ENCODE measurements at regions not wholly inside any gene's neighbourhood (a gene's known extent, or its start where the extent isn't known, plus 50 kb on each side); places are given as distances from the start of the nearest gene placed in this dataset.

DNA sequence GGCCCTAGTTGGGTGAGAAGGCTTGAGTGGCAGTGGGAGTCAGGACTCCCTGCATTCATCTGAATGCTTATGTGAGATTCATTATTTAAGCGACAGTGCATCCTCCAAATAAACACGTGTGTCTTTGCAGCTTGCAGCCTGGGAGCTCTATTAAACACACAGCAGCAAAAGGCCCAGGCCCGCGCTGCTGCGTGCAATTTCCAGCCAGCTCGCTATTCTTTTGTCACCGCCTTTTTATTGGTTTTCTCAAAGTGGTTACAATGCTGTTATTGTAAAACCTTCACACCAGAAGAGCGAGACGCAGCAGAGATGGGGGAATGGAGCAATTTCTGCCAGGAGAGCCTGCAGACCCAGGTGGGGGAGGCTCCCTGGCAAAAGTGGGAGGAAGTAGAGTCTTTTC, 252.5 kb downstream of the BCOR start:
- Histone ChIP-seq H3K4me1 (ENCODE audit: low read depth, poor library complexity, severe bottlenecking) (peaks cover 4% of the 10 kb centered on the region), H3K4me3 (IDR thresholded peaks at IDR 0.05; ENCODE audit: insufficient read depth, low read depth, low read length) (no peak overlapping the region), H3K79me2 (ENCODE audit: insufficient read depth, low read depth) (no peaks in the 10 kb centered on the region), H3K4me2 (no peak overlapping the region), H3K9ac (no peak overlapping the region), H2AFZ (ENCODE audit: low read depth) (no peak overlapping the region), H3K36me3 (ENCODE audit: insufficient read depth) (no peaks in the 10 kb centered on the region), H3K27me3 (ENCODE audit: insufficient read depth, low read depth) (no peaks in the 10 kb centered on the region), H4K20me1 (ENCODE audit: insufficient read depth) (no peaks in the 10 kb centered on the region), H3K27ac (no peak overlapping the region)
- TF ChIP-seq, protein P1, sequence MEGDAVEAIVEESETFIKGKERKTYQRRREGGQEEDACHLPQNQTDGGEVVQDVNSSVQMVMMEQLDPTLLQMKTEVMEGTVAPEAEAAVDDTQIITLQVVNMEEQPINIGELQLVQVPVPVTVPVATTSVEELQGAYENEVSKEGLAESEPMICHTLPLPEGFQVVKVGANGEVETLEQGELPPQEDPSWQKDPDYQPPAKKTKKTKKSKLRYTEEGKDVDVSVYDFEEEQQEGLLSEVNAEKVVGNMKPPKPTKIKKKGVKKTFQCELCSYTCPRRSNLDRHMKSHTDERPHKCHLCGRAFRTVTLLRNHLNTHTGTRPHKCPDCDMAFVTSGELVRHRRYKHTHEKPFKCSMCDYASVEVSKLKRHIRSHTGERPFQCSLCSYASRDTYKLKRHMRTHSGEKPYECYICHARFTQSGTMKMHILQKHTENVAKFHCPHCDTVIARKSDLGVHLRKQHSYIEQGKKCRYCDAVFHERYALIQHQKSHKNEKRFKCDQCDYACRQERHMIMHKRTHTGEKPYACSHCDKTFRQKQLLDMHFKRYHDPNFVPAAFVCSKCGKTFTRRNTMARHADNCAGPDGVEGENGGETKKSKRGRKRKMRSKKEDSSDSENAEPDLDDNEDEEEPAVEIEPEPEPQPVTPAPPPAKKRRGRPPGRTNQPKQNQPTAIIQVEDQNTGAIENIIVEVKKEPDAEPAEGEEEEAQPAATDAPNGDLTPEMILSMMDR (conservative IDR thresholded peaks at IDR 0.05; ENCODE audit: low read depth, low read length): no peak

DNA sequence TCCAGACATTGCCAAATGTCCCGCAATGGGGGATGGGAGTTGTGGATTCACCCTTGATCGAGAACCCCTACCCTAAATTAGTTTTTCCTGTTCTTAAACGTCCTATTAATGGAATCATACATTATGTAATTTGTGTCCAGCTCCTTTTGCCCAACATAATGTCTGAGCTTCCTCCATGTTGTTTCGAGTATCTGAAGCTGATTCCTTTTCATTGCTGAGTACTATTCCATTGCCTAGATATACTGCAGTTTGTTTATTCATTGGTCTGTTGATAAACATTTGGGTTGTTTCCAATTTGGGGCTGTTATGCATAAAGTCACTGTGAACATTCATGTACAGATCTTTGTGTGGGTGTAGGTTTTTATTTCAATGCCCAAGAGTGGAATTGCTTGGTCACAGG, 251.3 kb downstream of the BCOR start:
- H4K20me1 ChIP-seq (ENCODE audit: insufficient read depth): no peaks in the 10 kb centered on the region
- H3K9ac ChIP-seq: no peak overlapping the region
- peaks cover 16% of the 10 kb centered on the region for H3K4me1 ChIP-seq (ENCODE audit: low read depth, poor library complexity, severe bottlenecking)
- no peak overlapping the region for H3K27ac ChIP-seq
- H3K79me2 ChIP-seq (ENCODE audit: insufficient read depth, low read depth): no peaks in the 10 kb centered on the region
- no peak overlapping the region for H3K4me3 ChIP-seq (IDR thresholded peaks at IDR 0.05; ENCODE audit: insufficient read depth, low read depth, low read length)
- TF ChIP-seq, protein P1 (conservative IDR thresholded peaks at IDR 0.05; ENCODE audit: low read depth, low read length): no peak
- H3K27me3 ChIP-seq (ENCODE audit: insufficient read depth, low read depth): no peaks in the 10 kb centered on the region
- no peak overlapping the region for H3K4me2 ChIP-seq
- no peaks in the 10 kb centered on the region for H3K36me3 ChIP-seq (ENCODE audit: insufficient read depth)
- no peak overlapping the region for H2AFZ ChIP-seq (ENCODE audit: low read depth)

DNA sequence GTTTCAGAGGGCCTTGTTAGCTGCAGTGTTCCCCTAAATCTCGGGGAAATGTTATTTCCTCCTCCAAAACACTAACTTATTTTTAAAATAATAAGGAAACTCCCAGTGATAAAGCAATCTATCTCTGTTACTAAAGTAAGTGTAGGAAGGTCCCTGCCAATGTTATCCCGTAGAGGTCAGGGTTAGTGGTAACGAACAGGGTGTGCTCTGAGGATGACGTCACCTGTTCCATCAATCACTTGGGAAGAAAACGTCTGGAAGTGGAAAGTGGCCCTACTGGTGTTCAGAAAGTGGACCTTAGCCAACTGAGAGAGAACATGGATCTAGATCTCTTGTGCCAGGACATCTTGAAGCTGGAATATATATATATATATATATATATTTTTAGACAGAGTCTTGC, 249.5 kb downstream of the BCOR start:
- no peak overlapping the region for H2AFZ ChIP-seq (ENCODE audit: low read depth)
- no peaks in the 10 kb centered on the region for H4K20me1 ChIP-seq (ENCODE audit: insufficient read depth)
- no peaks in the 10 kb centered on the region for H3K27me3 ChIP-seq (ENCODE audit: insufficient read depth, low read depth)
- no peak overlapping the region for H3K9ac ChIP-seq
- H3K27ac ChIP-seq: no peak overlapping the region
- peaks cover 34% of the 10 kb centered on the region for H3K4me1 ChIP-seq (ENCODE audit: low read depth, poor library complexity, severe bottlenecking)
- H3K4me3 ChIP-seq (IDR thresholded peaks at IDR 0.05; ENCODE audit: insufficient read depth, low read depth, low read length): no peak overlapping the region
- H3K4me2 ChIP-seq: no peak overlapping the region
- peaks cover 11% of the 10 kb centered on the region for H3K79me2 ChIP-seq (ENCODE audit: insufficient read depth, low read depth)
- TF ChIP-seq, protein P1 (conservative IDR thresholded peaks at IDR 0.05; ENCODE audit: low read depth, low read length): no peak
- no peaks in the 10 kb centered on the region for H3K36me3 ChIP-seq (ENCODE audit: insufficient read depth)

DNA sequence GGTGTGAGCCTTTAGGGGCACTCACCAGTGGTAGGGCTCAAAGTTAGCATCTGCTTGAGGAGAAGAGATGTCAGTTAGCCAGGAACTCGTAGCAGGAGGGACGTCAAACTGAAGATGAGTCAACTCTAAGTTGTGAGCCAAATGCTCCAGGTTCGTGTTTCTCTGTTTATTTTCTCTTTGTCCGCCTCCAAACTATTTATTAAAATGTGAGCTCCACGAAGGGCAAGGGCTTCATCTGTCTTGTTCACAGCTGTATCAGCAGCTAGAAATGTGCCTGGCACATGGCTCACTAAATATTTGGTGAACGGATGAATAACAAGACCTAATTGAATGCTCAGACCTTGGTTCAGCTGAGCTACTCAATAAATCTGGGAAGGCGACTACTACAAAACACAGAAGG, 248.9 kb downstream of the BCOR start:
- Histone ChIP-seq H3K27me3 (ENCODE audit: insufficient read depth, low read depth) (no peaks in the 10 kb centered on the region), H3K9ac (no peak overlapping the region), H3K4me2 (no peak overlapping the region), H3K79me2 (ENCODE audit: insufficient read depth, low read depth) (peaks cover 18% of the 10 kb centered on the region), H3K4me1 (ENCODE audit: low read depth, poor library complexity, severe bottlenecking) (peaks cover 35% of the 10 kb centered on the region), H4K20me1 (ENCODE audit: insufficient read depth) (no peaks in the 10 kb centered on the region), H3K36me3 (ENCODE audit: insufficient read depth) (no peaks in the 10 kb centered on the region), H3K4me3 (IDR thresholded peaks at IDR 0.05; ENCODE audit: insufficient read depth, low read depth, low read length) (no peak overlapping the region), H2AFZ (ENCODE audit: low read depth) (no peak overlapping the region), H3K27ac (no peak overlapping the region)
- TF ChIP-seq, protein P1 (conservative IDR thresholded peaks at IDR 0.05; ENCODE audit: low read depth, low read length): no peak
